GM18511 (cell line): ENCODE measurements at regions not wholly inside any gene's neighbourhood (a gene's known extent, or its start where the extent isn't known, plus 50 kb on each side); places are given as distances from the start of the nearest gene placed in this dataset.
"Not testable (repeated sequence)": the region's sequence is repeated elsewhere in the genome, so short reads cannot be mapped to it uniquely, and the experiment has no call there.

Experiments
- ATAC-seq: cut with Tn5 transposase; IDR thresholded peaks from one replicate; pipeline ENCODE4 v1.9.1; 2021; ENCODE audit warnings: mild to moderate bottlenecking, moderate library complexity; ENCODE audit not compliant: unreplicated experiment

GRCh38 chr2:56934866-56935265 lies 751.1 kb downstream of the CCDC85A start:
- ATAC-seq = no peak

GRCh38 chr2:56940054-56940453 lies 756.3 kb downstream of the CCDC85A start:
- ATAC-seq = no peak

- no peak for ATAC-seq
Observed at GRCh38 chr2:56952871-56953270, 769.1 kb downstream of the CCDC85A start.

DNA sequence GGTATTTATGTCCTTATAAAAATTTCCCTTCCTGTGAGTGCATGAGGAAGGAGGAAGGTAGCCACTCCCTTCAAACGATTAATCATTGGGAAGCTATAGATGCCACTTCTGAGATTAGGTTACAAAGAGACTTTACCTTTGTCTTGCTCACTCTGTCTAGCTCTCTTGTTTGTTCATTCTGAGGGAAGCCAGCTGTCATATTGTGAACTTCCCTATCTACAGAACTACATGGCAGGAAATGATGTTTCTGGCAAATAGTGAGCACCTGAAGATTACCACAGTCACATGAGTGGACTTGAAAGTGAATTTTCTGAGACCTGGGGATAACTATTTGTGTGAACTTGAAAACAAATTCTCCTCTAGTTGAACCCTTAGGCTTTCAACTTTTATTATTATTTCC lies 776.8 kb downstream of the CCDC85A start:
- ATAC-seq = no peak

DNA sequence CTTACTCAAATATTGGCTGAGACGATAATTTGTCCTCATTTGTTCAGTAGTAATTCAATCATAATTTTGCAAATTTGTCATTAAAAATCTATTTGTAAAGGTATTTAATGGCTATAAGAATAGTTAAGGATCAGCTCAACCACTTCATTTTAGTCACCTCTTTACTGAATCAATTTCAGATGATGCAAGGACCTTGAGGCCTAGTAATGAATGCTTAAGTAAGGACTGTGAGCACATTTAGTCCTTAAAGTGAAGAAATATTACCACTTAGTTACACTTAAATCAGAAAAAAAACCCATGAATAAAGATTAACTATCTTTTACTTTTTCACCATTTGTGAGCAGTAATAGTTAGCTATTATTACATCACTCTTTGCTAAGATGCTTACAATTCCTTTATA lies 778.9 kb downstream of the CCDC85A start:
- no peak for ATAC-seq

GRCh38 chr2:56969513-56969912 lies 785.7 kb downstream of the CCDC85A start:
- no peak for ATAC-seq

GRCh38 chr2:56971383-56971974 lies 787.7 kb downstream of the CCDC85A start:
- no peak for ATAC-seq

DNA sequence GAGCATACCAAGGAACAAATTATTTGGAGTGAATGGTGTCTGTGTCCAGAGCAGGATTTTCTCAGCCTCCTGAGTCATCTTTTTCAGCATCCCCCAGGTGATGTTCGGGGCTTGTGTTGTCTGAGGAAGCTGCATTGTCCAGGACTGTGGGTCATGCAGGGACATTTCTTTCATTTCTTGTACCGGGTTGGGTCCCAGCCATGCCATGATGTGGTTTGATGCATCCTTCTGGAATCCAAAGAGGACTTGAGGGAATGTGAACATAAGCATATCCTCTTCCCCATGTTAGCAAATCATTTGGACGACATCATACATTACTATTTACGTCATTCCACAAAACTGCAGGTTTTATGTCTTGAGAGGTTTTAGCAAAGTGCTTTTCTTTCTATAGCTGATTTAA lies 797.8 kb downstream of the CCDC85A start:
- ATAC-seq = no peak

DNA sequence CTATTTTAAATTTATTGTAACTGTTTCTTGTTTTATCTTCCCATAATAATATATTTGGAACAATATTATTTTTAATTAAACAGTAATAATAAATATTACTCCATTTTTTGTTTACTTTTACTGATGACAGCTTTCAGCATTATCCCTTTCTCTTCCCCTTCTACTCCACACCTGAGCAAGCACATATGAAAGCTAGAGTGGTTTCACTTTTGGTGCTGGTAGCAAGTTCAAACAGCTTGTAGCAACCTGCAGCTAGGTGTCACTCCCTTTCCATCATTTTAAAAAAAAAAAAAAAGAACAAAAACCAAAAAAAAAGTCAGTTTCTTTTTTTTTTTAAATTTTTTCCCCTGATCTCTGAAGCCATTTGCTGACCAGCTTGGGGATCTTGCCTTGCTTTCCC lies 801.8 kb downstream of the CCDC85A start:
- no peak for ATAC-seq

- no peak for ATAC-seq
Observed at GRCh38 chr2:57022496-57022895, 838.7 kb downstream of the CCDC85A start.

DNA sequence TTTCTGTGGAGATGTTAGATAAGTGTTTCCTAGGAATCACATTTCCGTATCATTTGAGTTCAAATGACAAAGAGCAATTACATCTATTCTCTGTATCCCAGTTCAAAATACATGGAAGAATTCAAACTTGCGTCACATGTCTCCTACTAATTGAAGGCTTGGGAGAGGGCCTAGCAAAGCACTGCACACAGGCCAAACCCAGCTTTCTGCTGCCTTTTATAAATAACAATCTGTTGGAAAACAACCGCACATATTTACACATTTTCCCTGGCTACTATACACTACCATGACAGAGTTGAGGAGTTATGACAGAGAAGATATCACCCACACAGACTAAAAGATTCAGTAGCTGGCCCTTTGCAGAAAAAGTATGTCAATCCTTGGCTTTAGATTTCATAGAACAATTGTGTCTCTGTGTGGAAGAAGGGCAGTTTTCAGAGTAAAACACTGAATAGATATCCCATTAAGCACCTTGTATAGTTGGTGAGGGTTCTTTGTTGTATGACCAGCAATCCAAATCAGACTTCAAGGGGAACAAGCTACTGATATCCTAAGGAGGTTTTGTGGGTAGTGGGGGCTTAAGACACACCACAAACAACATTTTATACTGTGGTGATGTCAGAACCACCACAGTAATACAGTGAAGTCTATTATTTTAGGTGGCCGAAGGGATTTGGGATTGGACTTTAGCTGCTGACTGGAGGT lies 861.3 kb downstream of the CCDC85A start:
- ATAC-seq = no peak

DNA sequence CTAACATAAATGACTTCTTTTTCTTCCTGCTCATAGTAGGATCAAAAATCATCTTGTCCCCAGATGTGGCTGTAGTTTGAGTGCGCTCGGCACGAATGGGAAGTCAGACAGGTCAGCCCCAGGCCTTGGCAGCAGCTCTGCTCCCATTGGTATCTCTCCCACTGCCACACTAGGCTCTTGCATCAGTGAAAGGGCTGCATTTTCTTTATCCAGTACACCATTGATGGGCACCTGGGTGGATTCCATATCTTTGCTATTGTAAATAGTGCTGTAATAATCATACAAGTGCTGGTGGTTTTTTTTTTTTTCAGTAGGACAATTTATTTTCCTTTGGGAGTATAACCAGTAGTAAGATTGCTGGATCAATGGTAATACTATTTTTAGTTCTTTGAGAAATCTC lies 865.5 kb downstream of the CCDC85A start:
- no peak for ATAC-seq

DNA sequence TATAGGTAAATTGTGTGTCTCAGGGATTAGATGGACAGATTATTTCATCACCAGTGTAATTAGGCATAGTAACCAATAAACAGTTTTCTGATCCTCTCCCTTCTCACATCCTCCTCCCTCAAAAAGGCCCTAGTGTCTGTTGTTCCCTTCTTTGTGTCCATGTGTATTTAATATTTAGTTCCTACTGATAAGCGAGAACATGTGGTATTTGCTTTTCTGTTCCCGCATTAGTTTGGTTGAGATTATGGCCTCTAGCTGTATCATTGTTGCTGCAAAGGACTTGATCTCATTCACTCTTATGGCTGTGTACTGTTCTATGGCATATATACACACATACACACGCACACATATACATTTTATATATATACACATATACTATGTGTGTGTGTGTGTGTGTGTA lies 866.2 kb downstream of the CCDC85A start:
- no peak for ATAC-seq

DNA sequence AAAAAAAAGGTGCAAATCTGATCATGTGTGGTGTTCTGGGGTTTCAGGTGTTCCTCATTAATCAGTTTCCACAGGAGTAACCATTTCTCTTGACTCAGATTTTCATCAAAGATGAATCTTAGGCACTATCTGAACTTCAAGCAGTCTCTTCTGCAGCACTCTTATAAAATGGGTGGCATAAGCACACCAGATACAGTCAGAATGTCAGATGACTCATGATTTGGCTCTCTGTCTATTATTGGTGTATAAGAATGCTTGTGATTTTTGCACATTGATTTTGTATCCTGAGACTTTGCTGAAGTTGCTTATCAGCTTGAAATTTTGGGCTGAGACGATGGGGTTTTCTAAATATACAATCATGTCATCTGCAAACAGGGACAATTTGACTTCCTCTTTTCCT lies 882.5 kb downstream of the CCDC85A start:
- ATAC-seq = not testable (repeated sequence)

DNA sequence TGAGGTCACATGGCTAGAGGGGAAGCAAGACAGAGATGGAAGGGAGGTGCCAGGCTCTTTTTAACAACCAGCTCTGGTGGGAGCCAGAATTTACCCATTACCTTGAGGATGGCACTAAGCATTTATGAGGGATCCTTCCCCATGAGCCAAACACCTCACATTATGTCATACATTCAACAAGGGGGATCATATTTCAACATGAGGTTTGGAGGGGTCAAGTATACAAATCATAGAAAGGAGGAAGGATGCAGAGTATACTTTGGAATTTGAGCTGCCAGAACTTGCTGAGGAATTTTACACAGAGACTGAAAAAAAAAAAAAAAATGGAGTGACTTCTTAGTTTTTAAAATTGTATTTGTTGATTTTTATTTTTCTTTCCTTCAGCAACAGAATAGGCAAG lies 891.4 kb downstream of the CCDC85A start:
- no peak for ATAC-seq

DNA sequence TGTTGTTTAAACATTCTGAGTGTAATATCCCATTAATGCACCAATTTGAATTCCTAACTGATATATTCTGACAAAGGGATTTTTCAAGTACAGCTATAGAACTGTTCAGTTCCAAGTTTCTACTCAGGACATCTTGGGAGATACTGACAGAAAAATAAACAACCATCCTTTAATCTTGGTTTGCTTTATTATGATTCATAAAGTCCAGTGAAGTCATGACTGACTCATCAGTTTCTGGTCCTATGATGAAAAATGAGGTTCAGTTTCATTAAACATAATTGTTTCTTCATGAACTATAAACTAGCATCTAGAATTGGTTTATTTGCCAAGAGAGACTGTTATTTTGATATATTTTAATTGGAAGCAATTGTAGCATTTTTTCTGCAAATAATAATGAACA lies 896.2 kb downstream of the CCDC85A start:
- no peak for ATAC-seq

- no peak for ATAC-seq
Observed at GRCh38 chr2:57084697-57085281, 901.0 kb downstream of the CCDC85A start.

GRCh38 chr2:57093020-57093419 lies 909.2 kb downstream of the CCDC85A start:
- ATAC-seq = no peak

- no peak for ATAC-seq
Observed at GRCh38 chr2:57097855-57098254, 914.1 kb downstream of the CCDC85A start.

GRCh38 chr2:57100436-57100835 lies 916.6 kb downstream of the CCDC85A start:
- ATAC-seq = no peak

GRCh38 chr2:57105694-57106093 lies 921.9 kb downstream of the CCDC85A start:
- ATAC-seq = no peak

DNA sequence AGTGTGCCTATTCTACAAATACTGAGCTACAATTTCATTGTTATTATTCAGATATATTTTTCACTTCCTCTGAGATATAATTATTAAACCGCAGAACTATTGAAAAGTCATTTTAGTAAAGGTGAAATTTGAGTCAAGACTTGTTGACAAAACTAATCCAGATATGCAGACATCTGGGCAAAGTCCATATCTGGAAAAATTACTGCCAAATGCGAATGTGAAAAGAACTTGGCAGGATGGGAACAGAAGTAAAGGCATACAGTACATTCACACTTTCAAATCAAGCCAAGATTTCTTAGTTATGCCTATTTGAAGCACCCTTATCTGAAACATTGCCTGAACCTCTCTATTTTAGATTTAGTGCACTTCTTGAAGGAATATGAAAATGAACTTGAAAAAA lies 923.6 kb downstream of the CCDC85A start:
- ATAC-seq = no peak

GRCh38 chr2:57111531-57111930 lies 927.7 kb downstream of the CCDC85A start:
- no peak for ATAC-seq
